EH (cell line): ENCODE measurements at regions not wholly inside any gene's neighbourhood (a gene's known extent, or its start where the extent isn't known, plus 50 kb on each side); places are given as distances from the start of the nearest gene placed in this dataset.

Experiments
- DNase-seq: peaks from one replicate; pipeline ENCODE4 v3.0.0-alpha.2; 2015; ENCODE audit warnings: low read depth

DNA sequence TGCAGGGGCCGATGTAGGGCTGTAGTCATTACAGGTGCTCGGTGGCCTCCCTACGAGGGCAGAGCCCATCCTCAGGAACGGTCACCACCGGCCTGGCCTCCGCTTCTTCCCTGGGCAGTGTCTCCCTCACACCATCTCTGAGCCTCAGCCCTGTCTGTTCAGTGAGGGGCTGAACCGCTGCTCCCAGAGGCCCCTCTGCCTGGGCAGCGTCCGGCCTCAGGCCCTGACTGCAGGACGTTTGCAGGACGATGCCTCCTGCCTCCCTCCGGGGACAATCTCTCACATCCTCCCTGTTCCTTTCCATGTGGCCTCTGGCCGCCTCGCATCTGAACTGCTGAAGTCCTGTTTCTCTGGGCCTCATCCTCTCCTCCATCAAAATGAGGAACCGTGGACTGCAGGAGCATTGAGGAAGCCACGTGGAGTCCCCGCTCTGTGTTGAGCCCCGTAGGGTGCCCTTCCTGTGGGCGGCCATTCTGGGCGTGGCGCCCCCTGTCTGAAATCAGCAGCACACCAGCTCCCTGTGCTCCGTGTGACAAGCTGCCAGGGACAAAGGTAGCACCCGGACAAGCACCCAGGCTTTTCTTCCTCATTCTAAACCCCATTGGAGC, 933.5 kb downstream of the BRD1 start:
- DNase-seq, result no peak

DNA sequence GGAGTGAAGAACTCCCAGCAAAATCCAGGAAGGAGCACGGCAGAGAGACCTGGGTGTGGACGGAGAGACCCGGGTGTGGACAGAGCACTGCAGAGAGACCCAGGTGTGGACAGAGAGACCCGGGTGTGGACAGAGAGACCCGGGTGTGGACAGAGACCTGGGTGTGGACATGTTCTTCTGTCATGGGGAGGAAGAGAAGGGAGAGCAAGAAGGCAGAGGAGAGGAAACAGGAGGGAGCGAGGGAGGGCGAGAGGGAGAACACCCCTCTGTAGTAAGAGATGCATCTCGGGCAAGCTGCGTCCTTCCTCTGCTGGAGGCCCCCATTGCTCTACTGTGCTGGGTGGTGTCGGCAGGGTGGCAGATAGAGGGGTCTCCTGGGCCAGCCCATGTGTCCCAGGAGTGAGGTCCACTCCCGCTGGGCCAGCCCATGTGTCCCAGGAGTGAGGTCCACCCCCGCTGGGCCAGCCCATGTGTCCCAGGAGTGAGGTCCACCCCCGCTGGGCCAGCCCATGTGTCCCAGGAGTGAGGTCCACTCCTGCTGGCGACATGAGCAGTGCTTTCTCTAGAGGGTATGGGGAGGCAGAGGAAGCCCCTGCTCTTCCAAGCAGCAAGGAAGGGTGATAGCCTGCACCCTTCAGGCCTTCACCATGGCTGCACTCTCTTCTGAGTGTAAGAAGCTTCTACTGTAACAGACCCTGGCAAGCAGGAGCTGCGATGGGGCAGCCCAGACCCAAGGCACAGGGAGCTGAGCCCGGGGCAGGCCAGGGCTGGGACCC, 934.2 kb downstream of the BRD1 start:
- DNase-seq, result no peak

DNA sequence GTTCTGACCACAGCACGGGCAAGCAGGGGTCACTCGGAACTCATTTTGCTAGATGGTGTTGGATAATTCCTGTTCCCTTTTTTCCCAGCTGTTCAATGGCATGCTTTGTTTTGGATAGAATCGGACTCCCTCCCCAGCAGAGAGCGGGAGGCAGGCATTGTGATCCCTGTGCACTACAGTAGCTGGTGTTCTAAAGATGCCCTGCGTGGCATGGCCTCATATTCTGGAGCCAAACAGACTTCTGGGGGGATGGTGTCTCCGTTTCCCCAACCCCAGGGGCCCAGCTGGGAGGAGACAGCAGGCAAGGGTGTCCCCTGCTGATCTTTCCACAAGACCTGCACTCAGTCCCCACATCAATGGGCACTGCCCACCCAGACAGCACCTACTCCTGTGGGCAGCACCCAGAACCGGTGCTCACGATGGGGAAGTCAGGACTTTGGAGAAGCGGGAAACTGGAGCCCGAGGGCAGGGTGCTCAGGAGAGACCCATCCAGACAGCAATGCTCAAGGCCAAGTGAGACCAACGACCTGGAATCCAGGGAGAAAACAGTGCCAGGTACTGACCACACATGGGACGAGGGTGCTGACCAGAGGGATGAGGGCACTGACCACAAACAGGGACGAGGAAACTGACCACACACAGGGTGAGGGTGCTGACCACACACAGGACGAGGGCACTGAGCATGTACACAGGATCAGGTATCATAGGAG, 934.9 kb downstream of the BRD1 start:
- no peak for DNase-seq

DNA sequence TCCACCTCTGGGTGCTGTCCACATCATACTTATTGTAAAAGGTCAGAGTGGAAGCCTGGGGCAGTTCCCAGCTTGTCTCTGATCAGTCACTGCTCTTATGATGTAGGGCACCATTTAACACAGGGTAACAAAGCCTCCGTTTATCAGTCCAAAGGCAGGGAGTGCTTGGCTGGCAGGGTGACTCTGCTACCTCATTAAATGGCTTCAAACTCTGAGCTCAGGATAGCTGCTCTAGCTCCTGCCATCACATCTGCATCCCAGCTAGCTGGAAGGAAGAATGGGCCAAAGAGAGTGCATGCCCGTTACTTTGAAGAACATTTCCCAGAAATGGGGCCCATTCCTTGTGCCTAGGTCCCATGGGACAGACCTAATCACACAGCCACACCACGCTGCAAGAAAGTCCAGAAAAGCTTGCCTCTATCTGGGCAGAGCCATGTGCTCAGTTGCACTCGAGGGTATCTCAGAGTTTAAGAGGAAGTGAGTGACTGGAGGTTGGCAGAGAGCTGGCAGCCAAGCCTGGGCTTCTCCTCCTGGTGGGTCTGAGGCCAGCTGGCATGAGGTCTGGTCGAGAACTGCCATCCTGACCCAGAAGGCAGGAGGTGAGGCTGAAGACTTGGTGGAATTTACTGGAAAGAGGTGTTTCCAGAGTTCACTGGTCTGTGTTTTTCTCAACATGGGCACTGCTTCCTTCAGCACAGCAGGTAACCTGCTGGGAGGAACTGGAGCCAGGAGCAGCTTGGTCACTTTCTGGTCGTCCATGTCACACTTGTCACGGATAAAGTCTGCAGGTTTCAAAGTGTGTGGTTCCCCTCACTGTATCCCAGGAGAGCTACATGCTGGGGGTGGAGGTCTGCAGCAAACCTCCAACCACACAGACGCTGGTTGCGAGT, 935.7 kb downstream of the BRD1 start:
- DNase-seq, result no peak

DNA sequence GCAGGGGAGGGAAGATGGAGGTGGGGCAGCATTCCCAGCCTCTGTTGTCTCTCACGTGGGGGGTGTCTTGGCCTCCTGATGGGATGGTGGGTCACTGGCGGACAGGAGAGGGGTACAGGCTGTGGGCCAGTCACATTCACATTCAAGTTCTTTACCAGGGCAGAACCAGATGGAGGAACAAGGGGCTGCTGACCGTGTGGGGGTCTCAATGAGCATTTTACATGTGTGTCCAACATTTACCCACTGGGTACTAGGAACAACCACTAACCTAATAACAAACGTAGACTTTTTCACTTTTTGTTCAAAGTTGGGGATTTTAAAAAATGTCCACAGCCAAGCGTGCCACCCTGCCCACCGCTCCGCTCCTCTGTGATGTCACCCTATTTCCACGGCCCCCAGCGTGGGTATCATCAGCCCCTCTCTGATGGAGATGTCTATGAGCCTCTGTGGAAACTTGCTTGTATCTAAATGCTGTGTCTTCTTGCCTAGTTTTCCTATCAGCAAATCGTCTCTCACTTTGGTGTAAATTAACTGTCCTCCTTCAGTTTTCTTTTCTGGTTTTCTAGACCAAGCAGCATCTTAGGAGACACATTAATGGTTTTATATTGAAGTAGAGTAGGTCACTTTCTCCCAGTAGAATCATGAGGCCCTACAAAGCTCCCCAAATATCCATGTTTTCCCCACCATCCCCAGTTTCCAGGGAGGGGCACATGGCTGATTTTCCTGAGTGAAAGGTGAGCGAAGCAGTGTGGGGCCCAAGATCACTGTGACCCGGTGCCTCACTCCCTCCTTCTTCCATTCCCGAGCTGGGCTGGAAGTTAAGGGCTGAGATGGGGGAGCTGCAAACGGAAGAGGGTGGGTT, 936.7 kb downstream of the BRD1 start:
- no peak for DNase-seq

DNA sequence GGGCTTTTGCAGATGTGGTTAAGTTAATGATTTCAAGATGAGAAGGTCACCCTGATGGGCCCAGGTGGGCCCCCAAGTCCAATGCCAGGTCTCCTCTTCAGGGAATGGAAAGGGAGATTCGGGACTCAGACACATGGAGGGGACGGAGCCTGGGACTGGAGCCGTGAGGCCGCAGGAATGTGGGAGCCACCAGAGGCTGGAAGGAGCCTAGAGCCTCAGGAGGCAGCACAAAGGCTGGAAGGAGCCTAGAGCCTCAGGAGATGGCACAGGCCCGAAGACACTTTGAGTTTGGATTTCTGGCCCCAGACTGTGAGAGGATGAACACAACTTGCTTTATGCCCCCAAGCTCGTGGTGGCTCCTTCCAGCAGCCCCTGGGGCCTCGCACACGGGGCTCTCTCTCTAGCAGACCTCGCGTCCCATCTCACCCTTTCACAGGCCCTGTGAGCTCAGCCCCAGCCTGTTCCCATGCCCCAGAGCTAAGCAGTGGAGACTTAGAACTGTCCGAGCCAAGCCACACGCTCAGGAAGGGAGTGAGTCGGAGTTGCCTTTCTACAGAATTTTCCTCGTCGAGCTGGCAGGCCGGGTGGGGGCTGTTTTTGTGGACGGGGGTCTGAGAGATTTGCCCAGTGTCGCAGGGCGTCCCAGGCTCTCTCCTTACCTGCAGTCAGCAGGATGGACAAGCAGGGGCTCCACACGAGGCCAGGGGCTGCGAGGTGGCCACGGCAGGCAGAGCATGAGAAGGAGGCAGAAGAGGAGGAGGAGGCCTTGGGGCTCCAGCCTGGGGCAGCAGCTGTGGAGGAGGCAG, 937.6 kb downstream of the BRD1 start:
- no peak for DNase-seq

DNA sequence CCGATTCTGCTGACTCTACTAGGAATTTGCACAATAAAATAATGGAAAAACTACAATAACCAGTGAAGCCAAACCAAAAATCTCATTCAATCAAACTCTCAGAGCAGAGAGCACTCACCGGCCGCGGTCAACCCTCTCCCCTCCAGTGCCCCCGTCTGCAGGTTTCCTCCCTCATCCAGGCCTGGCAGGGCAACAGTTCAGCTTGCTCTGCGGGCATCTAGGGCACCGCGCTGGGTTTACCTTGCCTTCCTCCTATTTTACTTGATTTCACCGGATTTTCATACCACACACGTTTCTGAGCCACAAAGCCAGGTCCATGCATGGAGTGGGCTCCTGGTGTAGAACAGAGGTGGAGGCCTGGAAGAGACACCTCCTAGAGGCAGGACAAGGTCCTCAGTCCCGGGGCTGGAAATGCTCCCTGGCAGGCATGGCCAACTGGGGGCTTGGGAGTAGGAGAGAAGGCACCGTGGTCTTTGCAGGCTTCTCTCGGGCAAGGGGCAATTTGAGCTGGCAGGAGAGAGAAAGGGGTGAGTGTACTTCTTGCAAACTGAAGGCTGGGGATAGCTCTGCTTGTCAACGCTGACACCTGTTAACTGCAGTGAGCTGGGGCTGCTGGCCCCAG, 938.4 kb downstream of the BRD1 start:
- no peak for DNase-seq

DNA sequence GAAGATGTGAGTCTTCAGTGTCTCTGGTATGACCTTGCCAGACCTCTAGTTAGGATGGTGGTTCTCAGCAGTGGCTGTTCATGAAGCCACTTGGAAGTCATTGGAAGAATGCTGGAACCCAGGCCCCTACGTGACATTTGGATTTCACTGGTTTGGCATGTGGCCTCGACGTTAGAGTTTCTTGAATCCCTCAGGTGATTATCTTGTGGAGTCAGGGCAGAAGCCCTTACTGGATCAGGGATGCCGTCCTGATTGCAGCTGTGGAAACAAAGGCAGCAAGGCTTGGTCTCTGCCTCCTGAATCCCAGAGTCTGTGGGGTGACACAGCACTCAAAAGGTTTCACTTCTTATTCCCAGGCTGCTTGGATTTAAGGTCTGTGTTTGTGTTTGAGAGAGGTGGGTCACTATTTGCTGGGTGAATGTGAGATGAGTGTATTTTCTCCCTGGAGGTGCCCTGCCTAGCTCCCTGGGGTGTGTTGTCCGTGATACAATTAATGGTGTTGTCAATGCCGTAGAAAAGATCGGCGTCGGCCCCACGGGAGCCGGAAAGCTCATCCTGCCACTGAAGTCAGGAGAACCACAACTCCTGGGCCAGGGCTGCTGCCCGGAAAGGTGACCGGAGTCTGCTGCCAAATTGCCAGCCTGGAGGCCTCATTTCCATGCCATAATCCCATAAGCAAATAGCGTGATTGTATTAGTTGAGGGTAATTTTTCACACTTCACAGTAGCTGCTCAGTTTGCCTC, 939.0 kb downstream of the BRD1 start:
- DNase-seq, result no peak

DNA sequence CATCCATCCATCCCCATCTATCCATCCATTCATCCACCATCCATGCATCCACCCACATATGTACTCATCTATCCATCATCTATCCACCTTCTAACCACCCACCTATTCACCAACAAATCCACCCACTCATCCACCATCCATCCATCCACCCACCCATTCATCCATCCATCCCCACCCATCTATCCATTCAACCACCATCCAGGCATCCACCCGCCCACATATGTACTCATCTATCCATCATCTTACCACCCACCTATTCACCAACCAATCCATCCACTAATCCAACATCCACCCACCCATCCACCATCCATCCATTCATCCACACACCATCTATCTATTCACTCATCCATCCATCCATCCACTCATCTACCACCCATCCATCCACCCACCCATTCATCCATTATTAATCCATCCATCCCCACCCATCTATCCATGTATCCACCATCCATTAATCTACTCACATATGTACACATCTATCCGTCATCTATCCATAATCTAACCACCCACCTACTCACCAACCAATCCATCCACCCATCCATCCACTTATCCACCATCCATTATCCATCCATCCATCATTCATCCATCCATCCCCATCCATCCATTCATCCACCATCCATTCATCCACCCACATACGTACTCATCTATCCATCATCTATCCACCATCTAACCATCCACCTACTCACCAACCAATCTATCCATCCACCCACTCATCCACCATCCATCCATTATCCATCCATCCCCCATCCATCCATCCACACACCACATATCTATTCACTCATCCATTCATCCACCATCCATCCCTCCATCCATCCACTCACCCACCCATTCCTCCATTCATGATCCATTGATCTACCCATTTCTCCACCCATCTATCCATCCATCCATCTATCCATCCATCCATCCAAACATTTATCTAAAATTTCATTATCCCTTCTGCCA, 940.0 kb downstream of the BRD1 start:
- DNase-seq, result no peak

DNA sequence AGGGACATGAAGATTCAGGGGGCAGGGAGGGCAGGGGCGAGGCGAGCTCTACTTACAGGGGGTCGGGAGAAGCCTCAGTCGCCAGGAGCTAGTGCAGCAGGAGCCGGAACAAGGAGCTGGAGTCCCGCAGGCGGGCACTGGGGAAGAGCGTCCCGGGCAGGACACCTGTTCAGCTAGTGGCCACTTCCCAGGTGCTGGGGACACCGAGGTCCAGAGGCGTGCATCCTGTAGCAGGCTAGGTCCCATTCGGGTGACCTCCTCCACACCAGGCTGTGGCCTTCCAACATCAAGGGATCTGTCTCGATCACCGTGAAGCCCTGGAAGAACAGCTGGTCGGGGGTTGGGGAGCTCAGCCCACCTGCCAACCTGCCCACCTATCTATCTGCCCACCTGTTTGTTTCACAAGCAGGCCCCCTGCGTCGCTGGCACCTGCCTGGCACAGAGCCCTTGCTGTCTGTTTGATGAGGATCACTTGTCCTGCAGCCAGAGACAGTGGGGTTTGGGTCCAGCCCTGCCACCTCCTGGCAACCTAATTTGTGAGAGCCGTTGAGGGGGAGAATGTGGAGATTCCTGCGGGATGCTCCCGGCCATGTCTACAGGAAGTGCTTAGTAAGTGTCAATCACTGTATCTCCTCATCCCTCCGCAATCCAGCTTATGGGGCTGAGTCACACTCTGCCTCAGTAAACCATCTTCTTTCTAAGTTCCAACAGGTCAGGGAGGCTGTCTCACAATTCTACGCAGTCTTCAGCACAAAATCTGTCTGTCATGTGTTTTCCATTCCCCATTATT, 940.9 kb downstream of the BRD1 start:
- DNase-seq, result no peak

DNA sequence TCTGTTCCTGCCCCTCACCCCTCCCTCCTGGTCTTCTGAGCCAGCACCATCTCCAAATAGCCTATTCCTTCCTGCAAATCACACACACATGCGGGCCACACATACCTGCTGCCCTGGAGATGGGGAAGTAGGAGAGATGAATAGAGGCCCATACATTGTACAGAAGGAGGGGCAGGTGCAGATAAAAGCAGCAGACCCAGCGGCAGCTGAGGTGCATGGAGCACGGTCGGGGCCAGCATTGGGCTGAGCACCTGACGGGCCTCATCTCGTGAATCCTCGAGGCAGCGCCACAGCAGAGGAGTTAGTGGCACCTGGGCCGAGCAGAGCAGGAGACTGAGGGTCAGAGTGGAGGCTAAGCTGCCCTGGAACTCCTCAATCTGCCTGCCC, 941.8 kb downstream of the BRD1 start:
- DNase-seq, result no peak

DNA sequence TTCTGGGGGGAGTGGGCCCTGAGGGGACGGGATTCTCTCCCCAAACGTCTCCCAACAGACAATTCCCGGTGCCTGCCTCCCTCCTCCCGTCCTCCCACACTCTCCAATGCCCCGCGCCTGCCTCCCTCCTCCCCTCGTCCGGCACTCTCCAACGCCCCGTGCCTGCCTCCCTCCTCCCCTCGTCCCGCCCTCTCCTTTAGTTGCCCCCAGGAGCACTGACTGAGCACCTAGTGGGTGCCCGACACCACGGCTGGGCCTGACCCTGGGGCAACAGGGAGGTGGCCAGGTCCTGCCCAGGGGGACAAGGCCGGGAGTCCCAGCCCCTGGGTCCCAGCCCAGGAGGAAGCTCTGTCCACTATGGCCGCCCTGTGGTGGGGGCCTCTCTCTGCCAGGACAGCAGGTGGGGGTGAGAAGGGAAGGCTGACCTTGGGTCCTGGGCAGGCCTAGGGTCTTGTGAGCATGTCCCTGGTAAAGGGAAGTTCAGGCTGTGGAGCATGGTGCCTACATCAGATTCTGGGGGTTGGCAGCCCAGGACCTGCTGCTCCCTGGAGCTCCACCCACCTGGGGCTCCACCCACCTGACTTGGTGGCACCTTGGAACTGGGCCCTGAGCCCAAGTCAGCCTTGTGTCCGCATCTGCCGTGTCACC, 942.3 kb downstream of the BRD1 start:
- DNase-seq, result no peak

DNA sequence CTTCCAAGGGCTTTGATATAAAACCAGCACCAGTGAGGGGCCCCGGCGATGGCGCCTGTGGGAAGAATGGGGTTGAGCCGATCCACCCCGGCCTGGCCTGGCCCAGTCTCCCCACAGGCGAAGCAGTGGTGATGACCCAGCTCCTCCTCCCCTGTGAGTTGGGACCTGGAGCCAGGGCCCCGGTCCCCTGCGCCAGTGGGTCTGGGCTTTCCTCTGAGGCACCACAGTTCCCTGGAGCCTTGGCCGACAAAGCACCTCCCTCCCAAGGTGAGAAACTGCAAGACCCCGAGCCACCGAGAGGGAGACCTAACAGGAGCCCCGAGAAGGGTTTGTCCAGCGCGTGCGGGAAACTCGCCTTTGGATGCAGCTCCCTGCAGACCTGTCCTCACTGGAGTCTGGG, 942.9 kb downstream of the BRD1 start:
- DNase-seq, result no peak

DNA sequence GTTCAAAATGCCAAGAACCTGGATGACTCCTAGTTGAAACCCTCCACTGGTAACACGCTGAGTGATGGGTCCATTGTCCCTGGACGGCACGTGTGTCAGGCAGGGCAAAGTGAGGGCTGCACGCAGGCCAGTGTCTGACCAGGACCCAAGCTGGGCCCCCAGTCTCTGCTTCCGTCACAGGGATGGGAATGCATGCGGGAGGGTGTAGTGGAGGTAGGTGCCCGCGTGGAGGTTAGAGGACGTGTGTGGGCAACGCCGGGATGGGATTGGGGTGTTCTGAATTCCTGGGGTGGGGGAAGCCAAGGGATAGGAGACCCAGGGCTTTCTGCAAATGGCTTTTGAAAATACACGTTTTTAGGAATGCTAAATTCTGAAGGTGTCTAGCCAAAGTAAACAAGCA, 943.3 kb downstream of the BRD1 start:
- no peak for DNase-seq

DNA sequence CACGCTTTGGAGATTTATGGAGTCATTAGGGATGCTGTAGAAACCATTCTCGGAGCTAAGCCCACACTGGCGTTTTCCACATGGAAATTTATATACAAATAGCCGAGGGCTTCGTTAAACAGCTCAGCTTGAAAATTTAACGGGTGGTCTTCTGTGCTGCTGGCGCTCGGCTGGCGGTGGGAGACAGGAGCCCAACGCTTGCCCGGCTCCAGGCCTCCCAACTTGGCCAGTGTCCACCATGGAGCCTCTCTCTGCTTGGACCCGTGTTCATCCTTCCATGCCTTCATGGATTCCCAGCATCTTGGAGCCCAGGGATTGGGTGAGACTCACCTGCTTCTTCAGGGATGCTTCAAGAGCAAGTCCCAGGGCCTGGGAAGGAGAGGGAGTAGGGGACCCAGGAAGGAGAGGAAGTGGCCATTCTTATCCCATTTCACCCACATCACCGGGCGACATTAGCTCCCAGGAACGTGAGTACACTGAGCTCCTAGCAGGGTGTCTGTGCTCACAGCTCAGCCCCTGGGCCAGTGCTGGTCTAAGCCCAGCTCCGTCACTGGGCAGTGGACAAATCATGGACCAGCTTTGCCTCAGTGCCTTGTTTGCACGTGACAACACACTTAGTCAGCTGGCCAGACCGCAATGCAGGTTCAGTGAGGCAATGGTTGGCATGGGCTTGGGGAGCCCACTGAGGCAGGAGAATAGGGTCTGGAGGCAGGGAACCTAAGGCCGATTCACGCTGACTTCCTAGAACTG, 944.3 kb downstream of the BRD1 start:
- no peak for DNase-seq

DNA sequence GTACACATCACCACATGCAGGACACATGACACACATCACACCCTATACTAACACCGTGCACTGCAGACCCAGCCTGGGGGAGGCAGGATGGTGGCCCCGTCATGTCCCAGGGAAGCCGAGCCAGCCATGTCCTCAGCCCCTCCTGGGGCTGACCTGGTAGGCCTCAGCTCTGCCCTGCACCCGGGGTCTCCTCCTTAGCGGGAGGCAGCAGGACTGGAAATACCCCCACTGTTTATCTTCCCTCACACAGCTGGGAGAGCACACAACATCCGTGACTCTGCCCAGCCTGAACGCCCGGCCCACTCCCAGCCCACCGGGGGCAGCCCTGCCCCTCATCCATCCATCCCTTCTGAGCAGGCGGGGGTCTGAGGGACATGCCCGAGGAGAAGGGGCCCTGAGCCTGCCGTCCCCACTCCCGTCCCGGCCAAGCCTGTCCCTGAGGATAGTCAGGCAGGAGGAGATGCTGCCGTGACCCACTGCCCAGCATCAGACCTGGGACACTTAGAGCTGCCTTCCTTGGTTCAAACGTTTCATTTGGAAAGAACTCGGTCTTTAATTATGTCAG, 945.0 kb downstream of the BRD1 start:
- no peak for DNase-seq
